ENCODE measurements at regions not wholly inside any gene's neighbourhood (a gene's known extent, or its start where the extent isn't known, plus 50 kb on each side); places are given as distances from the start of the nearest gene placed in this dataset.

- no peak for ATAC-seq
- POLR2A ChIA-PET = no interaction called here
Observed at GRCh38 chr2:5555636-5556035, 136.5 kb upstream of the SOX11 start.

GRCh38 chr2:5561006-5561405 is 131.2 kb upstream of the SOX11 start:
- ChIA-PET SMC1A (ENCODE audit: uncharacterized antibody, unreplicated experiment) (no interaction called here), CTCF (no interaction called here), RAD21 (ENCODE audit: unreplicated experiment) (no interaction called here), POLR2A (no interaction called here)
- H4K20me1 ChIP-seq (ENCODE audit: control insufficient read depth, insufficient read depth) = no peaks in the 10 kb centered on the region
- no peaks in the 10 kb centered on the region for H3K4me1 ChIP-seq (ENCODE audit: control insufficient read depth, insufficient read depth, low read length)
- H3K27ac ChIP-seq (ENCODE audit: control insufficient read depth, insufficient read depth) = no peak overlapping the region
- DNase-seq (ENCODE audit: low read depth, low spot score) (no peak), FAIRE-seq (no peak), ATAC-seq (no peak)
- H3K9ac ChIP-seq (ENCODE audit: control insufficient read depth, insufficient read depth, low read length) = no peak overlapping the region
- no peaks in the 10 kb centered on the region for H3K27me3 ChIP-seq (replicated peaks in 1 of 2; ENCODE audit: control insufficient read depth in 2 of 2, insufficient read depth in 2 of 2, low read length in 1 of 2)
- in situ Hi-C loops (cut with MboI) = no loop called here
- no peaks in the 10 kb centered on the region for H3K79me2 ChIP-seq (ENCODE audit: control insufficient read depth, insufficient read depth, low read length)
- intact Hi-C loops (cut with micrococcal nuclease; ENCODE audit: unreplicated experiment) = no loop called here
- WGBS (ENCODE audit: insufficient coverage, insufficient replicate concordance, low lambda C conversion rate, missing lambda C conversion rate) = 15% methylated on average over 8 of the region's 8 CpGs
- no peak overlapping the region for H2AFZ ChIP-seq (ENCODE audit: control insufficient read depth, low read depth, low read length)
- no peak overlapping the region for H3K4me2 ChIP-seq (ENCODE audit: control insufficient read depth, insufficient read depth)
- no TSS peak for BruUV-seq (replicated peaks)
- H3K9me3 ChIP-seq (replicated peaks; ENCODE audit: control insufficient read depth, insufficient read depth, low read length) = no peaks in the 10 kb centered on the region
- no peak overlapping the region for H3K4me3 ChIP-seq
- no peaks in the 10 kb centered on the region for H3K36me3 ChIP-seq (ENCODE audit: control insufficient read depth in 2 of 2, insufficient read depth in 2 of 2, low read length in 1 of 2)
- TF ChIP-seq PAX5 (IDR thresholded peaks at IDR 0.05; ENCODE audit: borderline replicate concordance, low read depth, low read length) (no peak), BHLHE40 (IDR thresholded peaks at IDR 0.05; ENCODE audit: borderline replicate concordance in 1 of 2, low read depth in 2 of 2, low read length in 1 of 2) (no peak), PAX8 (IDR thresholded peaks at IDR 0.05) (no peak), TCF3 (IDR thresholded peaks at IDR 0.05; ENCODE audit: borderline replicate concordance, insufficient read depth, low read depth, low read length) (no peak), ATF2 (IDR thresholded peaks at IDR 0.05; ENCODE audit: low read length) (no peak), ZNF592 (IDR thresholded peaks at IDR 0.05) (no peak), FOXM1 (IDR thresholded peaks at IDR 0.05; ENCODE audit: low read depth, low read length) (no peak), FOS (IDR thresholded peaks at IDR 0.05; ENCODE audit: borderline replicate concordance, extremely low read depth, insufficient read length) (no peak), E4F1 (IDR thresholded peaks at IDR 0.05; ENCODE audit: borderline replicate concordance, partially characterized antibody) (no peak)

More at GRCh38 chr2:5555636-5556035, 136.5 kb upstream of the SOX11 start:
- Histone ChIP-seq H3K4me1 (ENCODE audit: control insufficient read depth, insufficient read depth, low read length) (no peaks in the 10 kb centered on the region), H3K27ac (ENCODE audit: control insufficient read depth, insufficient read depth) (no peak overlapping the region), H3K79me2 (ENCODE audit: control insufficient read depth, insufficient read depth, low read length) (no peaks in the 10 kb centered on the region), H3K9me3 (replicated peaks; ENCODE audit: control insufficient read depth, insufficient read depth, low read length) (no peaks in the 10 kb centered on the region), H3K9ac (ENCODE audit: control insufficient read depth, insufficient read depth, low read length) (no peak overlapping the region), H4K20me1 (ENCODE audit: control insufficient read depth, insufficient read depth) (no peaks in the 10 kb centered on the region), H3K4me2 (ENCODE audit: control insufficient read depth, insufficient read depth) (no peak overlapping the region), H3K4me3 (no peak overlapping the region), H3K27me3 (replicated peaks in 1 of 2; ENCODE audit: control insufficient read depth in 2 of 2, insufficient read depth in 2 of 2, low read length in 1 of 2) (no peaks in the 10 kb centered on the region), H2AFZ (ENCODE audit: control insufficient read depth, low read depth, low read length) (no peak overlapping the region), H3K36me3 (ENCODE audit: control insufficient read depth in 2 of 2, insufficient read depth in 2 of 2, low read length in 1 of 2) (no peaks in the 10 kb centered on the region)
- TF ChIP-seq ZBED1 (IDR thresholded peaks at IDR 0.05; ENCODE audit: borderline replicate concordance) (no peak), GABPA (IDR thresholded peaks at IDR 0.05; ENCODE audit: low read depth) (no peak), PAX8 (IDR thresholded peaks at IDR 0.05) (no peak), DPF2 (IDR thresholded peaks at IDR 0.05) (no peak), SMARCA5 (IDR thresholded peaks at IDR 0.05) (no peak)
- WGBS (ENCODE audit: insufficient coverage, insufficient replicate concordance, low lambda C conversion rate, missing lambda C conversion rate) = 31% methylated on average over 11 of the region's 11 CpGs
- intact Hi-C loops (cut with micrococcal nuclease; ENCODE audit: unreplicated experiment) = no loop called here
- BruUV-seq (replicated peaks) = no TSS peak
- in situ Hi-C loops (cut with MboI) = no loop called here
- no peak for FAIRE-seq
- DNase-seq (ENCODE audit: low read depth, low spot score) = no peak
- RAD21 ChIA-PET (ENCODE audit: unreplicated experiment) = no interaction called here
- CTCF ChIA-PET = no interaction called here
- SMC1A ChIA-PET (ENCODE audit: uncharacterized antibody, unreplicated experiment) = no interaction called here

All from GM12878 (cell line).